T-helper 2 cell treated with Interferon-gamma antibody and Interleukin-4, amounts not matched to agents 5 μg/mL and 100 μg/mL, for 36 hours (primary cell): ENCODE measurements at regions not wholly inside any gene's neighbourhood (a gene's known extent, or its start where the extent isn't known, plus 50 kb on each side); places are given as distances from the start of the nearest gene placed in this dataset.

ENCODE experiments used
- DNase-seq: peaks from one replicate; pipeline ENCODE4 v3.0.0; 2021; ENCODE audit warnings: low spot score
- H3K27ac Mint-ChIP-seq: one replicate; pipeline ENCODE4 v1.8.0; 2021; ENCODE audit warnings: mild to moderate bottlenecking, mixed read lengths
- H3K27me3 Mint-ChIP-seq: one replicate; pipeline ENCODE4 v1.8.0; 2021; ENCODE audit warnings: low read depth, mixed read lengths
- H3K36me3 Mint-ChIP-seq: one replicate; pipeline ENCODE4 v1.8.0; 2021; ENCODE audit warnings: low read depth, mixed read lengths
- H3K4me1 Mint-ChIP-seq: one replicate; pipeline ENCODE4 v1.8.0; 2021; ENCODE audit warnings: low read depth, mixed read lengths
- H3K4me3 Mint-ChIP-seq: one replicate; pipeline ENCODE4 v1.8.0; 2022; ENCODE audit warnings: mild to moderate bottlenecking, moderate library complexity, mixed read lengths
- H3K9me3 Mint-ChIP-seq: one replicate; pipeline ENCODE4 v1.8.0; 2021; ENCODE audit warnings: mixed read lengths

DNA sequence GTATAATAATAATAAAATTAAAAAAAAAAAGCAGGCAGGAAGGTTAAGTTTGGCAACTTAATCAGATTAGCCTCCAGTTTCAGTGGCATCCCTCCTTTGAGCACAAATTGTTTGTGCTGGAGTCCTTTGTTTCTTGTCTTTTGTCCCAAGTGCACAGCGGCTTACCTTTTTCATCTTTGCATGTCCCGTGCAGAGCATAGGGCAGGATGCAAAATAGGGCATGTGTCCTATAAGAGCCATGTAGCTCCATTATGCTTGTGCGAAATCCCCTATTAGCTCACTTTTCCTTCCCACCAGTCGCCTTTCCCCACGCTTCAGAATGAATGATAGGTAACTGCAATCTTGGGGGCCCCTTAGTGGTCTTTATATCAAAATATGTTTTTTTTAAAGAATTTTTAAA is 216.8 kb downstream of the TSN start:
- H3K4me3 Mint-ChIP-seq = no peak overlapping the region
- peaks cover 8% of the 10 kb centered on the region for H3K27me3 Mint-ChIP-seq
- no peak overlapping the region for H3K27ac Mint-ChIP-seq
- no peaks in the 10 kb centered on the region for H3K36me3 Mint-ChIP-seq
- DNase-seq = no peak
- H3K9me3 Mint-ChIP-seq = no peaks in the 10 kb centered on the region
- H3K4me1 Mint-ChIP-seq = peaks cover 2% of the 10 kb centered on the region

DNA sequence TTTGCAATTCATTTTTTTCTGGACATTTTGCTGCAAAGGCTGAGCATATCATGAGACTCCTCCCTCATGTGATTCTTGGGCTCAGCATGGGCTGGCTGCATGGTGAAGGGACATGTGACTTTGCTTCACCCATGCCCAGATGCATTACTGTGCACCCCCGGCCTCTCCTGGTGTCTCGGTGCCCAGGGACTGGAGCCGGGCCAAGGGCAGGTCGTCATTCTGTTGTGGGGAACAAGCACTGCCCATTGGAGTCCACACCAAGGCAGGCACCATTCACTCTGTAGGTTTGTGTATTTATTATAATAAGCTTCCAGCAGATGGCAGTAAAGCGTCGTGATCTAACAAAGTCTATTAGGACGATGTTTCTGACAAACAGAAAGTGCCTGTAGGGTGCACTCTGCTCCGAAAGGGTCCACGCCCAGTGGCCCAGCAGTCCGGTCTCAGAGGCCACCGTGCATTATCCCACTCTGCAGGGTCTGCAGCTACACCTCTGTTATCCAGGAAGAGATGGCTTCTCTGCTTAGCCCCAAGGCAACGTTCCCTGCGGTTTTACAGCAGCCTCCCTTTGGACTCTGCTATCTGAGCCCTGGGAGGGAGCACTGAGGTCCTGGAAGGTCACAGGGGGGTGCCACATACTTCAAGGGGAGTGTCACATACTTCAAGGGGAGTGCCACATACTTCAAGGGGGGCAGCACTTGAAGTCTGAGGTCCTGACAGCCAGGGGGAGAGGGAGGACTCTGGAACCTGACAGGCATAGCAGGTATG is 219.6 kb downstream of the TSN start:
- peak; percentile 31 for DNase-seq
- H3K4me1 Mint-ChIP-seq = peaks cover 2% of the 10 kb centered on the region
- H3K36me3 Mint-ChIP-seq = no peaks in the 10 kb centered on the region
- no peak overlapping the region for H3K27ac Mint-ChIP-seq
- peak overlapping the region; percentile 76 for H3K4me3 Mint-ChIP-seq
- no peaks in the 10 kb centered on the region for H3K27me3 Mint-ChIP-seq
- H3K9me3 Mint-ChIP-seq = no peaks in the 10 kb centered on the region

DNA sequence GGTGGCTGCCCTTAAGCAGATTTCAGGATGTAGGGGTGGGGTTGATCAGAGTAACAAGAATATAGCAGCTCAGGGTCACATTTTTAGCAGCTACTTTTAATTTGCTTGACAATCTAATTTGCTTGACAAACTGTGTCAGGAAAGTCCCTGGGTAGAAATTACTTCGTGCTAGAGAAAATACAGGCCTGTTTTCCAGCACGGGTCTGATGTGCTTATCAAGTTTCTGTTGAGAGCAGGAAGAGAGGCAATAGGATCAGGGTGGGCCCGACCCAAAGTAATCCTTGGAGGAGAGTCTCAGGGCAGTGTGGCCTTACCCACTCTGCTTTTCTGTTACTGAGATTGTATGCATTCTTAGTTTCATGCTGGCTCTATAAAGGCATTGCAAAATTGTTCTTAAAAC is 221.5 kb downstream of the TSN start:
- H3K4me1 Mint-ChIP-seq = peaks cover 2% of the 10 kb centered on the region
- no peaks in the 10 kb centered on the region for H3K9me3 Mint-ChIP-seq
- peaks cover 2% of the 10 kb centered on the region for H3K27me3 Mint-ChIP-seq
- H3K4me3 Mint-ChIP-seq = no peak overlapping the region
- no peak overlapping the region for H3K27ac Mint-ChIP-seq
- DNase-seq = no peak
- no peaks in the 10 kb centered on the region for H3K36me3 Mint-ChIP-seq

DNA sequence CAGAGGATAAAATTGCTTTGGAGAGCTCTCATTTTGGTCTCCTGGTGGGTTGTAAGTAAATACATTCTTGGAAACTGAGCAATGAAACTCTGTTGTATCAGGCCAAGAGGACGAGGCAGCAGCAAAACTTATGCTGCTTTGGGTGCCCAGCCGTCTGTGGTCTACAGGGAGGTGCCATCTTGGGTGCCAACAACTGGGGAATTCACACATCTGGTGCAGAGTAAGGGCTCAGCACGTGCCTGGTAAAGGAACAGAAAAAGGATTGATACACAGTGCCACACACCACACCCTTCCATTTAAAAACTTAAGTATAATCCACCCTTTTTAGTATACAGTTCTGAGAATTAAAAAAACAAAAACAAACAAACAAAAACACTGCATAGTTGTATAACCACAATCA is 221.9 kb downstream of the TSN start:
- DNase-seq = no peak
- Mint-ChIP-seq H3K27me3 (peaks cover 2% of the 10 kb centered on the region), H3K9me3 (no peaks in the 10 kb centered on the region), H3K27ac (no peak overlapping the region), H3K4me1 (peaks cover 2% of the 10 kb centered on the region), H3K36me3 (no peaks in the 10 kb centered on the region), H3K4me3 (no peak overlapping the region)

DNA sequence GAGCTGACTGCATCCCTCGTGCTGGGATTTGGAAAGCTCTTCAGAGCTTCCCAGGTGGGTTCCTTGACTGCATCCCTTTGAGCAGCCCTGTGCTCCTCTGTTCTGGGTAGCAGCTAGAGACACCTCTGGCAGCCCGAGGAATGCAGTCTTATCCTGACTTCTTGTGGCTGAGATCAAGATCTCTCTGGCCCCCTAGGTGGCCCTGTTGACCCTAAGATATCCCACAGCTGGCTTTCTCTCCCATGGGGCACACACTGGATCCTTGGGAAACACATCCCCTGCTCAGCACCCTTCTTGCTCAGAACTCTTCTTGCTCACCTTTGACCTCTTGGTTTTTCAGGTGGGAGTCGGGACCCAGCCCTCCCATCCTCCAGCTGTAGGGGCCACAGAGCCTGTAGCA is 237.2 kb downstream of the TSN start:
- Mint-ChIP-seq H3K4me1 (no peaks in the 10 kb centered on the region), H3K27me3 (peaks cover 9% of the 10 kb centered on the region), H3K4me3 (no peak overlapping the region), H3K36me3 (no peaks in the 10 kb centered on the region), H3K27ac (no peak overlapping the region), H3K9me3 (no peaks in the 10 kb centered on the region)
- no peak for DNase-seq

DNA sequence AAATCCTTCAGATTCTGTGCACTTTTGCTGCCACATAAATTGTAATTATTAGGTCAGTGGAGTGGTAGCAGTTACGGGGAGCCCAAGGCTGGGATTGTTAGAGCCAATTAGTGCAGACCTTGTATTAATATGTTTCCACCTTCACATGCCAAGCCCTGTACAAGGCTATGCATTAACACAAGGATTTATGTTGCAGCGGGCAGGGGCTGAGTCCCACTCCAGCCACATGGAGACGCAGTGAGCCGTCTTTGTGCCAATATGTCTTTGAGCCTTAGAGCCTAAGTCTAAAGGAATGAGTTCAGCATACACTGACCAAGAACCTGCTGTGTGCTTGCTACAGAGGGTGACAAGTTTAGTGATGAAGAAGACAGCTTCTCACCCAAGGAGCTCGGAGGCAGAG is 238.2 kb downstream of the TSN start:
- H3K4me3 Mint-ChIP-seq = no peak overlapping the region
- H3K27ac Mint-ChIP-seq = no peak overlapping the region
- H3K9me3 Mint-ChIP-seq = no peaks in the 10 kb centered on the region
- no peaks in the 10 kb centered on the region for H3K4me1 Mint-ChIP-seq
- no peak for DNase-seq
- H3K27me3 Mint-ChIP-seq = peaks cover 9% of the 10 kb centered on the region
- H3K36me3 Mint-ChIP-seq = no peaks in the 10 kb centered on the region

DNA sequence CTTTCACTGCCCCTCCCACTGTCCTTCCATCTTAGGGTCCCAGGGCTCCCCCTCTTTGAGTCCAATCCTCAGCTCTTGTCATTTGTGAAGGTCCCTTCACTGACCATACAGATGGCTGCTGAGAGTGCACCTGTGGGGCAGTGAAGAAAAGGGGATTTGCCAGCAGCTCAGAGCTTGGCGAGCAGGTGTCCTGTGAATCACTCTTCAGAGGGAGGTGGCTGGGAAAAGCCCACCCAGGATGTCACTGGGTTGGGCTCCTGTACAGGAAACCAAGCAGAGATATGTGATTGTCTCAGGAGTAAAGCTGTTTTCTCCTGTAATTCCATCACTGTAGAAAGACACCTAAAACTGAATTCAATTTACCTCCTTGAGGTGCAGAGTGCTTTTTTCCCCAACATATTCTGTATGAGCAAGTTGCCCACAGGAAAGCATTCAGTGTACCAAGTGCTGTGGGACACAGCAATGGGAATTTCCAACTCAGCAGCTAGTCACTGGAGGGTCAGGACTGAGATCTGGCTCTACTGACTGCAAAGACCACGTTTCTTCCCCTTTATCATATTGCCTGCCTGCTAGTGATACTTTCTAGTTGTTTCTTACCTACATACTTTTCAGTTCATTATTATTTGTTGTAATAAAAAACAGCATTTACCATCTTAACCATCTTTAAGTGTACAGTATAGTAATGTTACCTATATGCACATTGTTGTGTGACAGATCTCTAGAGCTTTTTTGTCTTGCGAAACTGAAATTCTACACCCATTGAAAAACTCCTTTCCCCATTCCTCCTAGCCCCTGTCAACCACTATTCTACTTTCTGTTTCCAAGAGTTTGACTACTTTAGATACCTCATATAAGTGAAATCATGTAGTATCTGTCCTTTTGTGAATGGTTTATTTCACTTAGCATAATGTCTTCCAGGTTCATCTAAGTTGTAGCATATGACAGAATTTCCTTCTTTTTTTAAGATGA is 239.1 kb downstream of the TSN start:
- Mint-ChIP-seq H3K27ac (no peak overlapping the region), H3K4me1 (no peaks in the 10 kb centered on the region), H3K9me3 (no peaks in the 10 kb centered on the region), H3K36me3 (no peaks in the 10 kb centered on the region), H3K4me3 (no peak overlapping the region), H3K27me3 (peaks cover 6% of the 10 kb centered on the region)
- DNase-seq = no peak

DNA sequence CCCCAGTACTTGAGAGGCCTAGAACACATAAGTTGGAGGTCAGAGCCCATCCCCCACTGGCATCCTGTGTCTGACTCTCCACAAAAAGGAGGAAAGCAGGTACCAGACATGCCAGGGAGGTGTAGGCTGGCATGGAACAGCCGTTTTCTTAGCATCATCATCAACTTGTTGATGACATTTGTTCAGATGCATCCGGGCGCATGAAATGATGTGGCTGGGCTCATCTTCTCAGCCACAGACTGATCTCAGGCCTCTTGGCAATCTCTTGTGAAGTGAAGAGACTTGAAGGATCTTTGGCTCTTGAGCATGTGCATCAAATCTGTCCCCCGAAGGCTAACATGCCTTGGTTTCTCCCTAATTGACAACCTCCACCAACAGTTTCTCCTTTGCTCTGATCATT is 243.3 kb downstream of the TSN start:
- Mint-ChIP-seq H3K4me1 (no peaks in the 10 kb centered on the region), H3K36me3 (no peaks in the 10 kb centered on the region), H3K27me3 (peaks cover 3% of the 10 kb centered on the region), H3K27ac (no peak overlapping the region), H3K9me3 (no peaks in the 10 kb centered on the region), H3K4me3 (no peak overlapping the region)
- DNase-seq = no peak

DNA sequence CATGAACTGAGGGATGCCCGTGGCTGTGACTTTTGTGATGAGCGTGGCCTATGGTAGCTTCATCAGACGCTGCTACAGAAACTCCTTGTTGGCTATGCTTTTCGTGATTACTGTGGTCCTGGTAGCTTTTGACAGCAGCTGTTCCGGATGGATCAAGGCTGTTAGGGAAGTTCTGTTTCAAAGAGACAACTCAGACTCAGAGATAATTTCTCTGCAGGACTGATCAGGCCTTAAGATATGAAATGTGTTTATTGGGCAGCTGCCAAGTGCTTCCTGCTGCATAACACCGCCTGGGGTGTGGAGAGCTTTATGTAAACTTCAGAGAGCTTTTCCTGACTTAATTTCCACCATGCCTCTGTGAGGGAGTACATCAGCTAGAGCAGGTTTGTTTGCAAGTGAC is 243.8 kb downstream of the TSN start:
- Mint-ChIP-seq H3K9me3 (no peaks in the 10 kb centered on the region), H3K36me3 (no peaks in the 10 kb centered on the region), H3K4me1 (no peaks in the 10 kb centered on the region), H3K4me3 (no peak overlapping the region), H3K27me3 (peaks cover 3% of the 10 kb centered on the region), H3K27ac (no peak overlapping the region)
- DNase-seq = no peak

DNA sequence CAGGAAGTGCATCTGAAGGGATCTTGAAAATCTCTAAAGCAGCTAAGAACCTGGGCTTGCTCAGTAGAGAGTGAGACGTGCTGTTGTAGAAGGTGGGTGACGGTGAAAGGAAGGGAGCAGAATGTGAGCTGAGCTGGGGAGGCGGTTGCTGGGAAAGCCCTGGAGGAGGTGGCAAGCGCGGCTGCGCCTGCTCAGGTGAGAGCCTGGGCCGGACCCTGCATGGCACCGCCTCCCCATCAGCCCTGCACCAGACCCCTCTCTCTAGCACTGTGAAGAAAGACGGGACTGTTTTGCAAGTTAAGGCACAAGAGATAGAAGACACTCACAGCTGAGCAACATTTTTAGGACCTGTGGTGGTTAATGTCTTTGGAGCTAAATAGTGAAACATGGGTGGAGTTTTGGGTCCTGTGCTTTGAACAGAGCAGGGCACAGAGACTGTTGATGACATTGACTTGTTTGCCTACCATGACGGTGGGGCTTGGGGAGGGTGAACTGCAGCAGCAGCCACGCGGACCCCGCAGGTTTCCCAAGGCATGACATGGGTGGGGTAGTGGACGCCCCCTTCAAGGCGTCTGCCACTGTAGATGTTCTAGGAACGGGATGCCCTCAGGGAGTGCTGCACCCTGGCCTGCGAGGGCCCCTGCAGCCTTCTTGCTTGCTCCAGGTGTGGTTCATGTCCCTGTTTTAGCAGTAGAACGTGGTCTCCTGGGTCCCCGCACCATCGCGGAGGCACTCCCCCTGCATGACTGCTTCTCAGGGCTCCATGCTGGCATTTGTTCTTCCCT is 245.3 kb downstream of the TSN start:
- no peaks in the 10 kb centered on the region for H3K9me3 Mint-ChIP-seq
- no peaks in the 10 kb centered on the region for H3K36me3 Mint-ChIP-seq
- H3K27ac Mint-ChIP-seq = no peak overlapping the region
- no peaks in the 10 kb centered on the region for H3K27me3 Mint-ChIP-seq
- no peak for DNase-seq
- no peaks in the 10 kb centered on the region for H3K4me1 Mint-ChIP-seq
- no peak overlapping the region for H3K4me3 Mint-ChIP-seq

DNA sequence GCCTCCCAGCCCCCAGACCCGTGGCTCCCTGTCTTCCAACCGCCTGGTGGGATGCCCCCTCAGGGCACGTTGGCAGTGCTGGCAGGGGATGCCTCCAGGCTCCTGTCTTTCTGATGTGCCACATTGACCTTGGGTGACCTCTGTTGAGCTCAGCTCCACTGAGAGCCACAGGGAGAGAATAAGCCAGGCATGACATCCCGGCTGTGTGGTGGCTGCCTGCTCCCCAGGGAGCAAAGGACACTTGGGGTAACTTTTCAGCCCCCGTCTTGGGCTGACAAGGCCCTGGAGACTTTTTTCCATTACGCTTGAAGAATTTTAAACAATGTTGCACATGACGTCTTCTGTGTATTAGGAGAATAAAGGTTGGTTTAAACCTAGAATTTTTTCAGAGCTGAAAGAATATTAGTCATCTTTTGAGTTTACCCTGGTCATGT is 246.0 kb downstream of the TSN start:
- Mint-ChIP-seq H3K4me3 (no peak overlapping the region), H3K27me3 (no peaks in the 10 kb centered on the region), H3K36me3 (no peaks in the 10 kb centered on the region), H3K27ac (no peak overlapping the region), H3K9me3 (no peaks in the 10 kb centered on the region), H3K4me1 (no peaks in the 10 kb centered on the region)
- DNase-seq = no peak

DNA sequence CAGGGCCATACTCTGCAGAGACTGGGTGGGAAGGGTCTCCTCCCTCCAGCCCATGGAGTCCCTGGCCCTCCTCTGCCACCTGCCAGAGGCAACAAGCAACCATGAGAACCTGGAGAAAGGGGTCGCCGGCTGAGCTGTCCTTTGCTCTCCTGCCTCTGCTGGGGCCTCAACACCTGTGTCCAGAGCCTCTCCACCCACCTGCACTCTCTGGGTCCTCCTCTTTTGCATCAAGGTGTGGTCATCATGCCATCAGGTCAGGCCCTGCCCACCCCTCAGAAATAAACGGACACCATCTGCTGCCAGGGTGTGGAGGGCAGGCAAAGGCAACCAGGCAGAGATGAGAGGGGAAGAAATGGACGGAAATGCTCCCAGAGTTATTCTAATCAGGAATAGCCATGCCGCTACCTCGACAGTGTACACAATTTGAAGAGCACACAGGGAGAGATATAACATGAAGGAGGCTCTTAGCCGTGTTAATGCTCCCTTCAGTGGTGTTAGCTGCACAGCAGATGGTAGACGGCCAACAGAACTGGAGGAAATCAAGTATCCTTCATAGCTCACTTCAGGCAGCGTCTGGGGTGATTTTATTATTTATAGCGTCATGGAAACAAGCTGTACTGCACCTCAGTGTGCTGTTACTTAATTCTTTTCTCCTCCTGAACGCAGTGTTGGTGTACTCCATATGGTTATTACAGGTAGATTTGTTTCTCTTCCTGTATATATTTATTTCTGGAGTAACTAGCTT is 247.9 kb downstream of the TSN start:
- Mint-ChIP-seq H3K4me3 (no peak overlapping the region), H3K9me3 (no peaks in the 10 kb centered on the region), H3K36me3 (no peaks in the 10 kb centered on the region), H3K27me3 (no peaks in the 10 kb centered on the region), H3K27ac (no peak overlapping the region), H3K4me1 (no peaks in the 10 kb centered on the region)
- no peak for DNase-seq

DNA sequence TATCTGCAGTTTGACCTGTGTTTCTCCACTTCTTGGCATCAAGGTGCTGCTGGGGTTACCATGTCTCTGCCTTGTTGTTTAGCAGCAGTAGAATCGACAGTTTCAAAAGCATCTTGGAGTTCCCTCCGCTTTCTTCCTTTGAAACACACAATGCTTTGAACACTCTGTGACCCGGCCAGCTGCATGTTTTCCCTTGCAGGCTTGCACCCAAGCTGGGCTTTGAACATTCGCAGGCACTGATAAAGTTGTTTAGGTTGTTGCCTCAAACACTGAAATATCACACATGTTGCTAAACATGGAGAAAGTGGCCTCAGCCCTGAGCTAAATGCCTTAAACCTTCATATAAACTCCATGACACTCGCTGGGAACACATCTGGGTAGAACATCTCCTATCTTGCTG is 251.7 kb downstream of the TSN start:
- H3K36me3 Mint-ChIP-seq = no peaks in the 10 kb centered on the region
- no peak for DNase-seq
- no peak overlapping the region for H3K27ac Mint-ChIP-seq
- no peaks in the 10 kb centered on the region for H3K4me1 Mint-ChIP-seq
- no peaks in the 10 kb centered on the region for H3K9me3 Mint-ChIP-seq
- no peak overlapping the region for H3K4me3 Mint-ChIP-seq
- no peaks in the 10 kb centered on the region for H3K27me3 Mint-ChIP-seq
